A549 (cell line): ENCODE measurements at regions not wholly inside any gene's neighbourhood (a gene's known extent, or its start where the extent isn't known, plus 50 kb on each side); places are given as distances from the start of the nearest gene placed in this dataset.

Source experiments
- ATAC-seq, 2 experiments: fragments of 200-7000 bp in 1 of 2; fragments of >200 bp in 1 of 2; cut with Nextera tagmentation in 1 of 2; cut with Tn5 transposase in 1 of 2; 3 replicates each; pipeline versions ENCODE4 v1.8.0 to v1.9.1; 2018 to 2020; ENCODE audit warnings: mild to moderate bottlenecking in 1 of 2, moderate library complexity in 1 of 2
- CTCF ChIA-PET: fragments of 300-600 bp; sonication (Branson Sonifier 250); formaldehyde crosslinking; extraction: SDS; loops from one replicate; lab custom pipeline; 2021; ENCODE audit warnings: antibody characterized with exemption, inconsistent platforms; lab: Yijun Ruan, JAX
- POLR2A ChIA-PET: fragments of 350-600 bp; formaldehyde crosslinking; extraction: SDS; loops from one replicate; lab custom pipeline; 2021; ENCODE audit warnings: antibody characterized with exemption, inconsistent platforms; lab: Yijun Ruan, JAX
- DNase-seq, 2 experiments: peaks; one replicate each; pipeline versions ENCODE4 v3.0.0 to v3.0.0-alpha.2; 2011 to 2016; ENCODE audit warnings: low read depth in 1 of 2, low spot score in 1 of 2
- FAIRE-seq: peaks from 2 replicates; lab custom pipeline; 2011; peaks lifted over from hg19 to GRCh38; lab: Jason Lieb, UNC
- H3K27ac ChIP-seq, 2 experiments: fragments of >200 bp; sonication (Bioruptor Twin); formaldehyde crosslinking; 3 replicates each; pipeline ENCODE4 v1.5.1; 2016 to 2017
- H3K4me1 ChIP-seq: fragments of >200 bp; sonication (Bioruptor Twin); formaldehyde crosslinking; 3 replicates; pipeline ENCODE4 v1.6.1; 2016
- H3K4me2 ChIP-seq: fragments of >200 bp; sonication (Bioruptor Twin); formaldehyde crosslinking; 3 replicates; pipeline ENCODE4 v1.6.1; 2016
- H3K4me3 ChIP-seq: fragments of >200 bp; sonication (Bioruptor Twin); formaldehyde crosslinking; 3 replicates; pipeline ENCODE4 v1.5.1; 2016
- H3K9me3 ChIP-seq: fragments of >200 bp; sonication (Bioruptor Twin); formaldehyde crosslinking; 3 replicates; pipeline ENCODE4 v1.6.1; 2016
- BCL3 ChIP-seq: fragments of >200 bp; sonication (Bioruptor Twin); formaldehyde crosslinking; IDR thresholded peaks from 3 replicates; pipeline ENCODE4 v1.6.1; 2016
- CHD4 ChIP-seq: fragments of 200-600 bp; sonication (generic); IDR thresholded peaks from 2 replicates; pipeline ENCODE4 v1.6.1; 2016; ENCODE audit warnings: antibody characterized with exemption, mild to moderate bottlenecking, borderline replicate concordance
- E2F6 ChIP-seq: IDR thresholded peaks from 2 replicates; pipeline ENCODE4 v1.6.1; 2012; ENCODE audit warnings: low read depth, borderline replicate concordance
- EHMT2 ChIP-seq: fragments of 200-600 bp; sonication (generic); IDR thresholded peaks from 2 replicates; pipeline ENCODE4 v1.6.1; 2016; ENCODE audit warnings: antibody characterized with exemption, low read depth, mild to moderate bottlenecking, moderate library complexity
- EP300 ChIP-seq, 2 experiments: fragments of >200 bp; sonication (Bioruptor Twin); formaldehyde crosslinking; IDR thresholded peaks; 2 replicates in 1 of 2; 3 replicates in 1 of 2; pipeline ENCODE4 v1.6.1; 2016 to 2017
- HDAC2 ChIP-seq: fragments of 200-600 bp; sonication (generic); IDR thresholded peaks from 2 replicates; pipeline ENCODE4 v1.6.1; 2016
- HES2 ChIP-seq: fragments of >200 bp; sonication (Bioruptor Twin); formaldehyde crosslinking; IDR thresholded peaks from 2 replicates; pipeline ENCODE4 v1.6.1; 2016
- HEYL ChIP-seq: fragments of 250-450 bp; sonication (Bioruptor Pico); IDR thresholded peaks from 2 replicates; pipeline ENCODE4 v1.8.0; 2021; ENCODE audit warnings: mild to moderate bottlenecking, moderate library complexity
- HMGXB4 ChIP-seq: fragments of 250-450 bp; sonication (Bioruptor Pico); IDR thresholded peaks from 2 replicates; pipeline ENCODE4 v1.5.0; 2021; ENCODE audit warnings: mild to moderate bottlenecking, moderate library complexity, borderline replicate concordance
- HOXB13 ChIP-seq: fragments of 250-450 bp; sonication (Bioruptor Pico); IDR thresholded peaks from 2 replicates; pipeline ENCODE4 v1.5.0; 2020; ENCODE audit warnings: low read depth, mild to moderate bottlenecking, moderate library complexity
- JUNB ChIP-seq: fragments of >200 bp; sonication (Bioruptor Twin); formaldehyde crosslinking; IDR thresholded peaks from 2 replicates; pipeline ENCODE4 v1.6.1; 2016
- KDM1A ChIP-seq: fragments of 200-600 bp; sonication (generic); IDR thresholded peaks from 2 replicates; pipeline ENCODE4 v1.6.1; 2016; ENCODE audit warnings: low read depth, mild to moderate bottlenecking
- MAX ChIP-seq: IDR thresholded peaks from 2 replicates; pipeline ENCODE4 v1.6.1; 2012
- MAZ ChIP-seq: fragments of 150-350 bp; IDR thresholded peaks from 2 replicates; pipeline ENCODE4 v1.6.1; 2014; ENCODE audit warnings: antibody characterized with exemption, low read depth, low read length, borderline replicate concordance
- MYC ChIP-seq: IDR thresholded peaks from 2 replicates; pipeline ENCODE4 v1.6.1; 2012; ENCODE audit warnings: mild to moderate bottlenecking, inconsistent platforms, low read length, improper control_type of control experiment, borderline replicate concordance
- NFE2L2 ChIP-seq: fragments of 150-350 bp; conservative IDR thresholded peaks from 2 replicates; pipeline ENCODE4 v1.6.1; 2014; ENCODE audit warnings: low read length
- NPAS2 ChIP-seq: fragments of 250-450 bp; sonication (Bioruptor Pico); IDR thresholded peaks from 2 replicates; pipeline ENCODE4 v1.8.0; 2022; ENCODE audit warnings: mild to moderate bottlenecking, moderate library complexity, borderline replicate concordance
- NR3C1 ChIP-seq: fragments of >200 bp; sonication (Bioruptor Twin); formaldehyde crosslinking; IDR thresholded peaks from 3 replicates; pipeline ENCODE4 v1.6.1; 2017
- PHF8 ChIP-seq: fragments of 200-600 bp; sonication (generic); IDR thresholded peaks from 2 replicates; pipeline ENCODE4 v1.6.1; 2016; ENCODE audit warnings: low read depth, mild to moderate bottlenecking, antibody characterized with exemption, moderate library complexity, borderline replicate concordance
- RAD21 ChIP-seq, 2 experiments: fragments of >200 bp in 1 of 2; sonication (Bioruptor Twin) in 1 of 2; formaldehyde crosslinking in 1 of 2; IDR thresholded peaks in 1 of 2; conservative IDR thresholded peaks in 1 of 2; 2 replicates in 1 of 2; 3 replicates in 1 of 2; pipeline ENCODE4 v1.6.1; 2012 to 2018; ENCODE audit warnings: inconsistent platforms in 1 of 2
- USF2 ChIP-seq: fragments of 450-650 bp; IDR thresholded peaks from 2 replicates; pipeline ENCODE4 v1.6.1; 2014; ENCODE audit warnings: antibody characterized with exemption
- ZFP36 ChIP-seq: fragments of 450-650 bp; IDR thresholded peaks from 2 replicates; pipeline ENCODE4 v1.6.1; 2014; ENCODE audit warnings: borderline replicate concordance; ENCODE audit not compliant: partially characterized antibody
- WGBS: methylation state at CpG from one replicate; pipeline ENCODE4 v1.1.6; 2017; ENCODE audit errors: missing lambda C conversion rate; 5-methylcytosine and 5-hydroxymethylcytosine counted together

GRCh38 chr7:149367418-149368180 lies 93.3 kb downstream of the ZNF777 start:
- POLR2A ChIA-PET = no interaction called here
- FAIRE-seq = no peak

GRCh38 chr7:149369497-149369896 lies 91.4 kb downstream of the ZNF777 start:
- Histone ChIP-seq H3K4me1 (no peaks in the 10 kb centered on the region), H3K4me2 (no peak overlapping the region), H3K4me3 (no peak overlapping the region), H3K27ac (no peak overlapping the region), H3K9me3 (peaks cover 3% of the 10 kb centered on the region; the same call in 1 of the 3 replicates)
- DNase-seq = no peak
- TF ChIP-seq MAX = no peak
- POLR2A ChIA-PET = no interaction called here
- FAIRE-seq = no peak
- CTCF ChIA-PET = no interaction called here
- no peak for ATAC-seq

More at GRCh38 chr7:149367418-149368180, 93.3 kb downstream of the ZNF777 start:
- no peak overlapping the region for H3K4me2 ChIP-seq
- H3K4me3 ChIP-seq = no peak overlapping the region
- CTCF ChIA-PET = interaction anchor here (1.0 to 1.7 kb wide), 2 partner anchors 10 to 106 kb away, joined by 3 read pairs; partner anchors contain the start of gene ZNF783
- H3K9me3 ChIP-seq = no peaks in the 10 kb centered on the region; the same call in 2 of the 3 replicates
- DNase-seq = no peak
- TF ChIP-seq E2F6 = no peak
- no peak for TF ChIP-seq RAD21 (conservative IDR thresholded peaks at IDR 0.05 in 1 of 2, IDR thresholded peaks at IDR 0.05 in 1 of 2)
- TF ChIP-seq EHMT2 = no peak
- no peak for TF ChIP-seq KDM1A
- TF ChIP-seq MAZ = no peak
- TF ChIP-seq HMGXB4 (CRISPR knock-in tag) = no peak
- TF ChIP-seq HOXB13 (CRISPR knock-in tag) = no peak
- no peak for TF ChIP-seq BCL3
- no peak for TF ChIP-seq HES2
- TF ChIP-seq NR3C1 = no peak
- TF ChIP-seq EP300 (IDR thresholded peaks at IDR 0.05) = no peak
- no peak for TF ChIP-seq JUNB
- TF ChIP-seq ZFP36 = no peak
- no peak for TF ChIP-seq PHF8
- 63% methylated on average over 2 of the region's 2 CpGs for WGBS
- no peak for ATAC-seq
- no peaks in the 10 kb centered on the region for H3K4me1 ChIP-seq
- no peak overlapping the region for H3K27ac ChIP-seq

- CTCF ChIA-PET = interaction anchor here (1.4 kb wide), 1 partner anchor 52 kb away, joined by 3 read pairs; no protein-coding TSS in a partner anchor
- Histone ChIP-seq H3K27ac (no peak overlapping the region), H3K4me2 (no peak overlapping the region), H3K9me3 (peaks cover 3% of the 10 kb centered on the region; the same call in 1 of the 3 replicates), H3K4me3 (no peak overlapping the region), H3K4me1 (no peaks in the 10 kb centered on the region)
- POLR2A ChIA-PET = no interaction called here
- no peak for DNase-seq
- TF ChIP-seq MYC (no peak), HES2 (no peak), NPAS2 (no peak), HDAC2 (no peak), NFE2L2 (no peak), HEYL (CRISPR knock-in tag) (no peak), JUNB (no peak), USF2 (no peak), CHD4 (no peak)
- no peak for FAIRE-seq
- ATAC-seq = no peak
These were observed 90.1 kb downstream of the ZNF777 start for GRCh38 chr7:149370790-149371189.
